Fibroblast of lung (primary cell): ENCODE measurements at regions not wholly inside any gene's neighbourhood (a gene's known extent, or its start where the extent isn't known, plus 50 kb on each side); places are given as distances from the start of the nearest gene placed in this dataset.

ENCODE experiments used
- EZH2 ChIP-seq: IDR thresholded peaks from 2 replicates; pipeline ENCODE4 v1.5.1; 2012; ENCODE audit warnings: low read length, control low read depth, mild to moderate bottlenecking; ENCODE audit errors: missing control alignments
- TF ChIP-seq, protein P1 (sequence below), 2 donors: IDR thresholded peaks in 1 of 2; conservative IDR thresholded peaks in 1 of 2; 1 replicate in 1 of 2; 2 replicates in 1 of 2; pipeline ENCODE4 v1.5.1; 2011 to 2012; ENCODE audit warnings: low read length in 2 of 2, control low read depth in 1 of 2, inconsistent platforms in 1 of 2, low read depth in 1 of 2, mild to moderate bottlenecking in 1 of 2

GRCh38 chr5:165579911-165580310 lies 2074.5 kb downstream of the MAT2B start:
- TF ChIP-seq, protein P1, sequence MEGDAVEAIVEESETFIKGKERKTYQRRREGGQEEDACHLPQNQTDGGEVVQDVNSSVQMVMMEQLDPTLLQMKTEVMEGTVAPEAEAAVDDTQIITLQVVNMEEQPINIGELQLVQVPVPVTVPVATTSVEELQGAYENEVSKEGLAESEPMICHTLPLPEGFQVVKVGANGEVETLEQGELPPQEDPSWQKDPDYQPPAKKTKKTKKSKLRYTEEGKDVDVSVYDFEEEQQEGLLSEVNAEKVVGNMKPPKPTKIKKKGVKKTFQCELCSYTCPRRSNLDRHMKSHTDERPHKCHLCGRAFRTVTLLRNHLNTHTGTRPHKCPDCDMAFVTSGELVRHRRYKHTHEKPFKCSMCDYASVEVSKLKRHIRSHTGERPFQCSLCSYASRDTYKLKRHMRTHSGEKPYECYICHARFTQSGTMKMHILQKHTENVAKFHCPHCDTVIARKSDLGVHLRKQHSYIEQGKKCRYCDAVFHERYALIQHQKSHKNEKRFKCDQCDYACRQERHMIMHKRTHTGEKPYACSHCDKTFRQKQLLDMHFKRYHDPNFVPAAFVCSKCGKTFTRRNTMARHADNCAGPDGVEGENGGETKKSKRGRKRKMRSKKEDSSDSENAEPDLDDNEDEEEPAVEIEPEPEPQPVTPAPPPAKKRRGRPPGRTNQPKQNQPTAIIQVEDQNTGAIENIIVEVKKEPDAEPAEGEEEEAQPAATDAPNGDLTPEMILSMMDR (conservative IDR thresholded peaks at IDR 0.05 in 1 of 2, IDR thresholded peaks at IDR 0.05 in 1 of 2; ENCODE audit: low read depth in 1 of 2, low read length in 2 of 2): no peak
- TF ChIP-seq EZH2: no peak
